ENCODE measurements at regions not wholly inside any gene's neighbourhood (a gene's known extent, or its start where the extent isn't known, plus 50 kb on each side); places are given as distances from the start of the nearest gene placed in this dataset.
A peak's percentile ranks its signal among the peaks of the same experiment; 100 is the strongest.

GRCh38 chr6:138572885-138573284 is 73.6 kb upstream of the NHSL1 start:
- no peak for FAIRE-seq
- TF ChIP-seq SPI1 (IDR thresholded peaks at IDR 0.05; ENCODE audit: low read depth, low read length) = no peak
- no peak for TF ChIP-seq POLR2AphosphoS5 (IDR thresholded peaks at IDR 0.05; ENCODE audit: low read depth, low read length)
- no peak for TF ChIP-seq PAX5 (IDR thresholded peaks at IDR 0.05; ENCODE audit: insufficient read depth, low read length, severe bottlenecking)
- no peak for TF ChIP-seq POLR2A (IDR thresholded peaks at IDR 0.05; ENCODE audit: low read depth, low read length)
- no peak for TF ChIP-seq TAF1 (IDR thresholded peaks at IDR 0.05; ENCODE audit: low read depth, low read length)
- no peak for TF ChIP-seq POU2F2 (IDR thresholded peaks at IDR 0.05; ENCODE audit: low read depth, low read length)
- DNase-seq (ENCODE audit: insufficient read length, low spot score) = no peak

- FAIRE-seq (no peak), DNase-seq (ENCODE audit: insufficient read length, low spot score) (no peak)
These were observed 76.0 kb upstream of the NHSL1 start for GRCh38 chr6:138575257-138575656.

GRCh38 chr6:138576313-138576712 is 77.0 kb upstream of the NHSL1 start:
- TF ChIP-seq POLR2AphosphoS5 (IDR thresholded peaks at IDR 0.05; ENCODE audit: low read depth, low read length) (no peak), SPI1 (IDR thresholded peaks at IDR 0.05; ENCODE audit: low read depth, low read length) (no peak), POU2F2 (IDR thresholded peaks at IDR 0.05; ENCODE audit: low read depth, low read length) (no peak), TAF1 (IDR thresholded peaks at IDR 0.05; ENCODE audit: low read depth, low read length) (no peak), POLR2A (IDR thresholded peaks at IDR 0.05; ENCODE audit: low read depth, low read length) (no peak), PAX5 (IDR thresholded peaks at IDR 0.05; ENCODE audit: insufficient read depth, low read length, severe bottlenecking) (no peak)
- DNase-seq (ENCODE audit: insufficient read length, low spot score) = no peak
- FAIRE-seq = no peak

More at GRCh38 chr6:138575257-138575656, 76.0 kb upstream of the NHSL1 start:
- TF ChIP-seq SPI1 (IDR thresholded peaks at IDR 0.05; ENCODE audit: low read depth, low read length) (no peak), PAX5 (IDR thresholded peaks at IDR 0.05; ENCODE audit: insufficient read depth, low read length, severe bottlenecking) (no peak)

GRCh38 chr6:138577151-138577915 is 78.0 kb upstream of the NHSL1 start:
- DNase-seq (ENCODE audit: insufficient read length, low spot score) (no peak), FAIRE-seq (no peak)
- TF ChIP-seq SPI1 (IDR thresholded peaks at IDR 0.05; ENCODE audit: low read depth, low read length) (no peak), POU2F2 (IDR thresholded peaks at IDR 0.05; ENCODE audit: low read depth, low read length) (no peak), PAX5 (IDR thresholded peaks at IDR 0.05; ENCODE audit: insufficient read depth, low read length, severe bottlenecking) (no peak), POLR2AphosphoS5 (IDR thresholded peaks at IDR 0.05; ENCODE audit: low read depth, low read length) (no peak), TAF1 (IDR thresholded peaks at IDR 0.05; ENCODE audit: low read depth, low read length) (no peak), POLR2A (IDR thresholded peaks at IDR 0.05; ENCODE audit: low read depth, low read length) (no peak)

- FAIRE-seq = no peak
- no peak for TF ChIP-seq POLR2AphosphoS5 (IDR thresholded peaks at IDR 0.05; ENCODE audit: low read depth, low read length)
- TF ChIP-seq SPI1 (IDR thresholded peaks at IDR 0.05; ENCODE audit: low read depth, low read length) = no peak
- no peak for TF ChIP-seq PAX5 (IDR thresholded peaks at IDR 0.05; ENCODE audit: insufficient read depth, low read length, severe bottlenecking)
- TF ChIP-seq TAF1 (IDR thresholded peaks at IDR 0.05; ENCODE audit: low read depth, low read length) = no peak
- TF ChIP-seq POU2F2 (IDR thresholded peaks at IDR 0.05; ENCODE audit: low read depth, low read length) = no peak
- TF ChIP-seq POLR2A (IDR thresholded peaks at IDR 0.05; ENCODE audit: low read depth, low read length) = no peak
- DNase-seq (ENCODE audit: insufficient read length, low spot score) = no peak
These were observed 80.7 kb upstream of the NHSL1 start for GRCh38 chr6:138580040-138580439.

- TF ChIP-seq TAF1 (IDR thresholded peaks at IDR 0.05; ENCODE audit: low read depth, low read length) (no peak), SPI1 (IDR thresholded peaks at IDR 0.05; ENCODE audit: low read depth, low read length) (no peak), POU2F2 (IDR thresholded peaks at IDR 0.05; ENCODE audit: low read depth, low read length) (no peak), POLR2A (IDR thresholded peaks at IDR 0.05; ENCODE audit: low read depth, low read length) (no peak), PAX5 (IDR thresholded peaks at IDR 0.05; ENCODE audit: insufficient read depth, low read length, severe bottlenecking) (no peak), POLR2AphosphoS5 (IDR thresholded peaks at IDR 0.05; ENCODE audit: low read depth, low read length) (no peak)
- FAIRE-seq = no peak
- no peak for DNase-seq (ENCODE audit: insufficient read length, low spot score)
These were observed 81.5 kb upstream of the NHSL1 start for GRCh38 chr6:138580801-138581200.

- TF ChIP-seq TAF1 (IDR thresholded peaks at IDR 0.05; ENCODE audit: low read depth, low read length) = no peak
- no peak for TF ChIP-seq PAX5 (IDR thresholded peaks at IDR 0.05; ENCODE audit: insufficient read depth, low read length, severe bottlenecking)
- no peak for TF ChIP-seq SPI1 (IDR thresholded peaks at IDR 0.05; ENCODE audit: low read depth, low read length)
- no peak for TF ChIP-seq POLR2A (IDR thresholded peaks at IDR 0.05; ENCODE audit: low read depth, low read length)
- TF ChIP-seq POLR2AphosphoS5 (IDR thresholded peaks at IDR 0.05; ENCODE audit: low read depth, low read length) = no peak
- no peak for TF ChIP-seq POU2F2 (IDR thresholded peaks at IDR 0.05; ENCODE audit: low read depth, low read length)
- FAIRE-seq (no peak), DNase-seq (ENCODE audit: insufficient read length, low spot score) (no peak)
These were observed 83.3 kb upstream of the NHSL1 start for GRCh38 chr6:138582573-138582972.

- no peak for FAIRE-seq
These were observed 87.3 kb upstream of the NHSL1 start for GRCh38 chr6:138586638-138587037.

GRCh38 chr6:138588805-138589434 is 89.6 kb upstream of the NHSL1 start:
- TF ChIP-seq POLR2AphosphoS5 (IDR thresholded peaks at IDR 0.05; ENCODE audit: low read depth, low read length) = no peak
- TF ChIP-seq SPI1 (IDR thresholded peaks at IDR 0.05; ENCODE audit: low read depth, low read length) = 0 out of 2 replicates have a peak, but pooled peaks have one; percentile 27
- peak; percentile 32 for DNase-seq (ENCODE audit: insufficient read length, low spot score)
- peak; percentile 93 for FAIRE-seq

More at GRCh38 chr6:138586638-138587037, 87.3 kb upstream of the NHSL1 start:
- DNase-seq (ENCODE audit: insufficient read length, low spot score) = no peak
- TF ChIP-seq TAF1 (IDR thresholded peaks at IDR 0.05; ENCODE audit: low read depth, low read length) = no peak
- TF ChIP-seq PAX5 (IDR thresholded peaks at IDR 0.05; ENCODE audit: insufficient read depth, low read length, severe bottlenecking) = no peak
- no peak for TF ChIP-seq POU2F2 (IDR thresholded peaks at IDR 0.05; ENCODE audit: low read depth, low read length)
- no peak for TF ChIP-seq POLR2AphosphoS5 (IDR thresholded peaks at IDR 0.05; ENCODE audit: low read depth, low read length)
- TF ChIP-seq POLR2A (IDR thresholded peaks at IDR 0.05; ENCODE audit: low read depth, low read length) = no peak
- no peak for TF ChIP-seq SPI1 (IDR thresholded peaks at IDR 0.05; ENCODE audit: low read depth, low read length)
